HG02623 (cell line): ENCODE measurements at regions not wholly inside any gene's neighbourhood (a gene's known extent, or its start where the extent isn't known, plus 50 kb on each side); places are given as distances from the start of the nearest gene placed in this dataset.

Experiments used
- ATAC-seq: cut with Tn5 transposase; IDR thresholded peaks from one replicate; pipeline ENCODE4 v1.9.1; 2021; ENCODE audit warnings: moderate library complexity; ENCODE audit not compliant: unreplicated experiment

DNA sequence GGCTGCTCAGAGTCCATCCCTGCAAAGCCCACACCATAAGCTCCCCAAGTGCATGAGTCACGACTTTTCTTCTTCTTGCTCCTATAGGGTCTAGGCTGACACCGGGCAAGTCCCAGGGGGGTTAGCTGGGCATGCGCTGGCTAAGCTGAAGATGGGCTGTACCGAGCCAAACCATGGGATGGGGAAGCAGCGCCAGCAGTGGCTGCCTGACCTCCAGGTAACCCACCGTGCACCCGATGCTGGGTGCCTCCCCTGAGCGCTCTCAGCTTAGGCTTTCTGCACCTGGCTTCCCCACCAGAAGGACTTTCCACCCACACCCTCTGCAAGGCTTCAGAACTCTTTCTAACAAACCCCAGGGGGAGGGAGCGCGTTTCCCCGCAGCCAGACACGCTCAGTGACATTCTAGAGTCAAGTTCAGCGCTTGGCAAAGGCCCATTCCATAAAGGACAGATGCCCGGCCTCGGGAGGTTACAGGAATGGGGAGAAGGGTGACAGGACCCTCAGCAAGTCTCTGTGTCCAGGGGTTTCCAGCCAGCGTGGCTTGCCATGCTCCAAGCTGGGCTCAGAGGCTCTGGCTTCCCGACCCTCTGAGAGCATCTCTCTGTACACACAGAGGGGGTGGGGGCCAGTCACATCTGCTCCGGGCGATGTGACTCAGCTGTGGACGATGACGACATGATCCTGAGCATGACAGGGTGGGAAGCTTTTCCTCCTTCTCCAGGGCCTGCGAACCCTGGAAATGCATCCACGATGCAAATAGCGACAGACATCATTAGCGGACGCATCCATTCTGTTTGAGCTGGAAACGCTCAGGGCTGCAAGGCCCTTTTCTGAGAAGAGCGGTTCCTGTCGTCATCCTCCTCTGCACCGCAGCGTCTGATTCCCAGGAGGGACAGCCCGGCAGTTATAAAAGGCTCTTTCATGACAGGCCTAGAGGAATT lies 107.8 kb downstream of the SIK1 start:
- no peak for ATAC-seq

- ATAC-seq = no peak
Observed at GRCh38 chr21:43318368-43318767, 108.6 kb downstream of the SIK1 start.

DNA sequence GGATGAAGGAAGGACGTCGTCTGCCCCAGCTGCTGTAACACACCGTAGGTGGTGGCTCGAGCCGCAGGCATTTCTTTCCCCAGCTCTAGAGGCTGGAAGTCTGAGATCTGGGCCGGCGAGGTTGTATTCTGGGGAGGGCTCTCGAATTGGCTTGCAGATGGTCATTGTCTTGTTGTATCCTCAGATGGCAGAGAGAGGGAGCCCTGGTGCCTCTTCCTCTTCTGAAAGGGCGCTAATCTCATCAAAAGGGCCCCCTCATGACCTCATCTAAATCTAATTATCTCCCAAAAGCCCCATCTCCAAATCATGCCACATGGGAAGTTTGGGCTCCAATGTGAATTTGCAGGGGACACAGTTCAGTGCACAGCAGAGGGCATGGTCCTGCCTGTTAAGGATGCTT lies 109.0 kb downstream of the SIK1 start:
- no peak for ATAC-seq

GRCh38 chr21:43317254-43317748 lies 109.6 kb downstream of the SIK1 start:
- ATAC-seq = no peak

GRCh38 chr21:43316156-43316845 lies 110.6 kb downstream of the SIK1 start:
- no peak for ATAC-seq

- no peak for ATAC-seq
Observed at GRCh38 chr21:43315244-43316137, 111.4 kb downstream of the SIK1 start.

- no peak for ATAC-seq
Observed at GRCh38 chr21:43313939-43314405, 113.0 kb downstream of the SIK1 start.

DNA sequence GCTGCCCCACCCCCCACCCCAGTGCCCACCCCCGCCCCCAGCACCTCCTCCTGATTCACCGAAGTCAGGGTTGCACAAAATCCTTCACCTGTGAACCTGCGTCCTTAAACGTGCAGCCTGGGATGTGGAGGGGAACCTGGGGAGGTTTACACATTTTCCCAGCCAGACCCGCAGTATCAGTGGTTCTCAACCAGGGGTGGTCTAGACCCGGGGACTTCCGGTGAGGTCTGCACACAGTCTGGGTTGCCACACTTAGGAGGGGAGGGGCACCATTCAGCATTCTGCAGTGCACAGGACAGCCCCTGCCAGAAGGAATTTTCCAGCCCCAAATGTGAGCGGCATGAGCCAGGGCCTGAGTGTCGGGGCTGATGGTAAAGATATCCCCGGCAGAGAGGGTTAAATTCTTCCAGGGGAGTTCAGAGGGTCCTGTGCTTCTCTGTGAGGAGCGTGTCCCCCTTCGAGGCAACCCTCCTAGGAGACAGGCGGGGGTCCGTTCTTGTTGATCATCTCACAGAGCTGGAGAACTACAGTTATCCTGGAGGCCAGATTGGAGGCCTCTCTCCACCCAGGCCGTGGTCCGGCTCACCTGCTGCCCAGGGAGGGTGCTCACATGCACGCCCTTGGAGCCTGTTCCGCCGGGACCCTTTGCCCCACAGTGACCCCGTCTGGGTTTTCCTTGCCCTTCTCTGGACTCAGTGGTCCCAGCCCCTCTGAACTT lies 113.6 kb downstream of the SIK1 start:
- no peak for ATAC-seq

DNA sequence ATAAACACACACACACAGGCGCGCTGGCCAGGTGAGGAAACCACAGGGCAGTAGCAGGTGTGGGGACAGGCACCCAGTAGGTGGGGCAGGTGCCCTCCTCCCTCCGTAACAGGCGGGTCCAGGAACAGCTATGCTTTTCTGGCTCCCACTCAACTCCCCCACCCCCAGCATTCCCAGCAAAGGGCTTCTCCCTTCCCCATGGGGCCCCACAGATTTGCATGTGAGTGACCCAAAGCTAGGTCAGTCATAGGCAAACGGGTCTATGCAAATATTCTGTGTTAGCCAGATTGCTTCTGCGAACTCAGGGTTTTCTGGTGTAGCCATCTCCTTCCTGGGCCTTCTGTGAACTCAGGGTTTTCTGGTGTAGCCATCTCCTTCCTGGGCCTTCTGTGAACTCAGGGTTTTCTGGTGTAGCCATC lies 114.2 kb downstream of the SIK1 start:
- no peak for ATAC-seq

DNA sequence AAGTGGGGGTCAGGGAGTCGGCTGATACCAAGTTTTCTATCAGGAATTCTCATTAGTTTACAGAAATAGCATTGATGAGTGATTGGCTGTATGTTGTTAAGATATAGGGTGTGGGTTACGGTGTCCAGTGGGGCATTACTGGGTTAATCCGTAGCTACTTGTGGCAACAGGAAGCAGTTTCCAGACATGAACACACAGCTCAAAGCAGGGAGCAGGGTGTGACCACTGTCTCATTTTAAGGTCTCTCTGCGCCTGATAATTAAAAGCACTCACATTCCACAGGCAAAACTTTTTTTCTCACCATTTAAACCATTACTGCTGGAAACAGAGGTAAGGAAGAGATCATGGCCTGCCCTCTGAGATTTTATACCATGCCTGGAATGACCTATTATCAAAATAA lies 114.9 kb downstream of the SIK1 start:
- no peak for ATAC-seq

- ATAC-seq = no peak
Observed at GRCh38 chr21:43311301-43311817, 115.6 kb downstream of the SIK1 start.

DNA sequence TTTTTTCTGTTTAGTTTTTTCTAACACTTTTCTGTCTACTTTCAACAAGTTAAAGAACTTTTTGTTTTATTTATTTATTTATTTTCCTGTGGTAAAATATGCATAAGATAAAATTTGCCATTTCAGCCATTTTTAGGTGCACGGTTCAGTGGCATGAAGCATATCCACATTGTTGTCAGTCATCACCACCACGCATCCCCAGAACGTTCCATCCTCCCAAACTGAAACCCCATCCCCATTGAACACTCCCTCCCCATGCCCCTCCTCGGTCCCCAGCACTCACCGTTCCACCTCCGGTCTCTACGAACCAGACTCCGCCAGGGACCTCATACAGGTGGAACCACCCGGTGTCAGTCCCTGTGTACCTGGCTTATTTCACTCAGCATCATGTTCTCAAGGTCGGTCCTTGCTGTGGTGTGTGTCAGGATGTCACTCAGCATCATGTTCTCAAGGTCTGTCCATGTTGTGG lies 118.1 kb downstream of the SIK1 start:
- ATAC-seq = no peak

GRCh38 chr21:43308101-43308814 lies 118.7 kb downstream of the SIK1 start:
- ATAC-seq = no peak

- ATAC-seq = no peak
Observed at GRCh38 chr21:43307677-43308070, 119.3 kb downstream of the SIK1 start.

GRCh38 chr21:43306911-43307676 lies 119.8 kb downstream of the SIK1 start:
- no peak for ATAC-seq

GRCh38 chr21:43306391-43306790 lies 120.5 kb downstream of the SIK1 start:
- ATAC-seq = no peak

GRCh38 chr21:43305811-43306311 lies 121.1 kb downstream of the SIK1 start:
- ATAC-seq = no peak

DNA sequence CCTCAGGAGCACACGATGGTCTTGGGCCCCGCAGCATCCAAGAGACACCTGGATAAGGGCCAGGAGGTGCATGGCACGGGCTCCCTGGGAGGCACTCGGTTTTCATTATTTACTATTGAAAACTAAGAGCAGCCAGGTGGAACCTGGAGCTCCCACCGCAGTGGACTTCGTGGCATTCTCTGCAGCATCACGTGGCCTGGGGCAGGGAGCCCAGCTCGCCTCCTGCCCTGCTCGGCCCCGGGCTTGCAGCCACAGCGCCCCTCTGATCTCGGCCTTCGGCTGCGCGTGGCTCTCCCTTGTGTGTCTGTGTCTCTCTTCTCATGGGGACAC lies 121.6 kb downstream of the SIK1 start:
- no peak for ATAC-seq
